OCI-LY3 (cell line): ENCODE measurements at regions not wholly inside any gene's neighbourhood (a gene's known extent, or its start where the extent isn't known, plus 50 kb on each side); places are given as distances from the start of the nearest gene placed in this dataset.

ENCODE experiments used
- H2AFZ ChIP-seq: fragments of 200-600, 300-600 bp; shearing (Covaris generic); 2 replicates; pipeline ENCODE4 v1.6.0; 2014; ENCODE audit warnings: antibody characterized with exemption, low read depth, low read length
- H3K27ac ChIP-seq: fragments of 200-600, 300-600 bp; sonication (generic); 2 replicates; pipeline ENCODE4 v1.5.1; 2014; ENCODE audit warnings: mild to moderate bottlenecking, low read length, moderate library complexity, mixed read lengths
- H3K27me3 ChIP-seq: fragments of 200-600, 300-600 bp; sonication (generic); 2 replicates; pipeline ENCODE4 v1.6.1; 2014; ENCODE audit warnings: low read depth, low read length, mixed read lengths
- H3K36me3 ChIP-seq: fragments of 200-600, 300-600 bp; sonication (generic); replicated peaks from 2 replicates; pipeline ENCODE3; 2014; ENCODE audit warnings: low read depth, low read length, mixed read lengths
- H3K4me1 ChIP-seq: fragments of 300-600, 200-600 bp; sonication (generic); 2 replicates; pipeline ENCODE4 v1.6.1; 2014; ENCODE audit warnings: low read length, mixed read lengths
- H3K4me2 ChIP-seq: fragments of 200-600, 300-600 bp; sonication (generic); 2 replicates; pipeline ENCODE4 v1.6.1; 2014; ENCODE audit warnings: low read length, mixed read lengths
- H3K4me3 ChIP-seq: fragments of 300-600, 200-600 bp; sonication (generic); 2 replicates; pipeline ENCODE4 v1.5.1; 2014; ENCODE audit warnings: antibody characterized with exemption, mild to moderate bottlenecking, low read length, moderate library complexity
- H3K79me2 ChIP-seq: fragments of 300-600, 200-600 bp; shearing (Covaris generic); 2 replicates; pipeline ENCODE4 v1.6.1; 2014; ENCODE audit warnings: mild to moderate bottlenecking, low read length, mixed read lengths
- H3K9ac ChIP-seq: fragments of 300-600, 200-600 bp; shearing (Covaris generic); 2 replicates; pipeline ENCODE4 v1.6.0; 2014; ENCODE audit warnings: mild to moderate bottlenecking, low read length, moderate library complexity
- H3K9me3 ChIP-seq: fragments of 200-600, 300-600 bp; shearing (Covaris generic); 2 replicates; pipeline ENCODE4 v1.6.1; 2014; ENCODE audit warnings: low read length, mixed read lengths; ENCODE audit not compliant: insufficient read depth
- H4K20me1 ChIP-seq: fragments of 200-600, 300-600 bp; sonication (generic); 2 replicates; pipeline ENCODE4 v1.6.1; 2016; ENCODE audit warnings: low read length, mixed read lengths; ENCODE audit not compliant: insufficient read depth
- EZH2phosphoT487 ChIP-seq: fragments of 200-600 bp; shearing (Covaris generic); IDR thresholded peaks from 2 replicates; pipeline ENCODE4 v1.6.1; 2018; ENCODE audit warnings: antibody characterized with exemption, mixed run types, low read depth
- TF ChIP-seq, protein P1 (sequence below): fragments of 200-600, 300-600 bp; sonication (generic); IDR thresholded peaks from 2 replicates; pipeline ENCODE4 v1.5.1; 2014; ENCODE audit warnings: antibody characterized with exemption, low read length, low read depth

DNA sequence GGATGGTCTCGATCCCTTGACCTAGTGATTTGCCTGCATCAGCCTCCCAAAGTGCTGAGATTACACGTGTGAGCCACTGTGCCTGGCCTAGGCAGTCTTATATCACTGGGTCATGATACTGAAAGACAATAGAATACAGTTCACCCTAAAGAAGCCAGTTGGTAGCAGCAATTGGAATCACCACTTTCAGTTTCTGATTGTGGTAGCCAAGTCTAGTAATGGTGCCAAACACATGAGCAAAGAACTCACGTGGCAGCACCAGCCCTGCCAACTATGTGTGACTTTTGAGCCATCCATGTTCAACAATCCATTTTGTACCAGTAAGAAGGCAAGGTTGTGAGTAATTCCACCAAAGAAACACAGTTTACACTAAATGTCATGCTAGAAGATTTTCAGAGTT, 548.4 kb downstream of the KLHL13 start:
- no peak overlapping the region for H2AFZ ChIP-seq
- no peak overlapping the region for H3K9ac ChIP-seq

DNA sequence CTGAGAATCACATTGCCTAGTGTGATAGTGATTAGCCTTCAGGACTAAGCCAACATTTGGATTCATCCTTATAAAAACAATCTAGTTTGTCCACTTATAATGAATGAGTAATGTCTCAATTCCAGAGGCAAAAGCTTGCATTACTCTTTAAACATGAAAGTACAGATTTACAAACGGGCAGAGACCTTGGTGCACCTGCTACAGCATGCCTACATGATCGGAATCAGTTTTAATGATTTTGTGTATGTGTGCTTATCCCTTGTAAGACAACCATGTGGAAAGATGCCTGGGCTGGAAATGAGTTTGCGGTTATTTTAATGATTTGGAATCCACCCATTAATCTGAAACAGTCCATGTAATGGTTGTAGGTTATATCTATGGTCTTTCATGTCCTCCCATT, 572.7 kb downstream of the KLHL13 start:
- H3K4me2 ChIP-seq, result no peak overlapping the region
- TF ChIP-seq EZH2phosphoT487, result no peak
- TF ChIP-seq, protein P1, sequence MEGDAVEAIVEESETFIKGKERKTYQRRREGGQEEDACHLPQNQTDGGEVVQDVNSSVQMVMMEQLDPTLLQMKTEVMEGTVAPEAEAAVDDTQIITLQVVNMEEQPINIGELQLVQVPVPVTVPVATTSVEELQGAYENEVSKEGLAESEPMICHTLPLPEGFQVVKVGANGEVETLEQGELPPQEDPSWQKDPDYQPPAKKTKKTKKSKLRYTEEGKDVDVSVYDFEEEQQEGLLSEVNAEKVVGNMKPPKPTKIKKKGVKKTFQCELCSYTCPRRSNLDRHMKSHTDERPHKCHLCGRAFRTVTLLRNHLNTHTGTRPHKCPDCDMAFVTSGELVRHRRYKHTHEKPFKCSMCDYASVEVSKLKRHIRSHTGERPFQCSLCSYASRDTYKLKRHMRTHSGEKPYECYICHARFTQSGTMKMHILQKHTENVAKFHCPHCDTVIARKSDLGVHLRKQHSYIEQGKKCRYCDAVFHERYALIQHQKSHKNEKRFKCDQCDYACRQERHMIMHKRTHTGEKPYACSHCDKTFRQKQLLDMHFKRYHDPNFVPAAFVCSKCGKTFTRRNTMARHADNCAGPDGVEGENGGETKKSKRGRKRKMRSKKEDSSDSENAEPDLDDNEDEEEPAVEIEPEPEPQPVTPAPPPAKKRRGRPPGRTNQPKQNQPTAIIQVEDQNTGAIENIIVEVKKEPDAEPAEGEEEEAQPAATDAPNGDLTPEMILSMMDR, result no peak
- no peak overlapping the region for H2AFZ ChIP-seq
- H4K20me1 ChIP-seq, result no peaks in the 10 kb centered on the region
- H3K27me3 ChIP-seq, result no peaks in the 10 kb centered on the region
- H3K4me1 ChIP-seq, result no peaks in the 10 kb centered on the region
- H3K79me2 ChIP-seq, result no peaks in the 10 kb centered on the region
- H3K4me3 ChIP-seq, result no peak overlapping the region
- H3K9me3 ChIP-seq, result no peaks in the 10 kb centered on the region
- H3K9ac ChIP-seq, result no peak overlapping the region
- H3K36me3 ChIP-seq, result no peaks in the 10 kb centered on the region
- no peak overlapping the region for H3K27ac ChIP-seq

More for the DNA sequence above, 548.4 kb downstream of the KLHL13 start:
- Histone ChIP-seq H3K9me3 (no peaks in the 10 kb centered on the region), H3K36me3 (no peaks in the 10 kb centered on the region), H3K27me3 (no peaks in the 10 kb centered on the region), H4K20me1 (no peaks in the 10 kb centered on the region), H3K27ac (no peak overlapping the region), H3K4me3 (no peak overlapping the region), H3K4me2 (no peak overlapping the region), H3K4me1 (peaks cover 6% of the 10 kb centered on the region), H3K79me2 (no peaks in the 10 kb centered on the region)
- no peak for TF ChIP-seq EZH2phosphoT487
- TF ChIP-seq, protein P1, result no peak

DNA sequence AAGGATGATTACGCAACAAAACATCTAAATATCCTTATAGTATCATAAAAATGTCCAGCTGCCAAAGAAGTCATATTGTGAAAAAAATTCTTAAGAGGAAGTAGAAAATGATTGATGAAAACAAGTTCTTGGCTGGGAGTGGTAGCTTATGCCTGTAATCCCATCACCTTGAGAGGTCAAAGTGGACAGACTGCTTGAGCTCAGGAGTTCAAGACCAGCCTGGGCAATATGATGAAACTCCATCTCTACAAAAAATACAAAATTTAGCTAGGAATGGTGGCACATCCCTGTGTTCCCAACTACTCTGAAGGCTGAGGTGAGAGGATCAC, 577.6 kb downstream of the KLHL13 start:
- Histone ChIP-seq H2AFZ (no peak overlapping the region), H3K27ac (no peak overlapping the region), H3K9me3 (no peaks in the 10 kb centered on the region), H3K36me3 (no peaks in the 10 kb centered on the region), H3K4me2 (no peak overlapping the region), H3K79me2 (no peaks in the 10 kb centered on the region), H4K20me1 (no peaks in the 10 kb centered on the region), H3K27me3 (no peaks in the 10 kb centered on the region), H3K4me1 (peaks cover 7% of the 10 kb centered on the region), H3K4me3 (no peak overlapping the region), H3K9ac (no peak overlapping the region)
- no peak for TF ChIP-seq EZH2phosphoT487
- TF ChIP-seq, protein P1, result no peak

DNA sequence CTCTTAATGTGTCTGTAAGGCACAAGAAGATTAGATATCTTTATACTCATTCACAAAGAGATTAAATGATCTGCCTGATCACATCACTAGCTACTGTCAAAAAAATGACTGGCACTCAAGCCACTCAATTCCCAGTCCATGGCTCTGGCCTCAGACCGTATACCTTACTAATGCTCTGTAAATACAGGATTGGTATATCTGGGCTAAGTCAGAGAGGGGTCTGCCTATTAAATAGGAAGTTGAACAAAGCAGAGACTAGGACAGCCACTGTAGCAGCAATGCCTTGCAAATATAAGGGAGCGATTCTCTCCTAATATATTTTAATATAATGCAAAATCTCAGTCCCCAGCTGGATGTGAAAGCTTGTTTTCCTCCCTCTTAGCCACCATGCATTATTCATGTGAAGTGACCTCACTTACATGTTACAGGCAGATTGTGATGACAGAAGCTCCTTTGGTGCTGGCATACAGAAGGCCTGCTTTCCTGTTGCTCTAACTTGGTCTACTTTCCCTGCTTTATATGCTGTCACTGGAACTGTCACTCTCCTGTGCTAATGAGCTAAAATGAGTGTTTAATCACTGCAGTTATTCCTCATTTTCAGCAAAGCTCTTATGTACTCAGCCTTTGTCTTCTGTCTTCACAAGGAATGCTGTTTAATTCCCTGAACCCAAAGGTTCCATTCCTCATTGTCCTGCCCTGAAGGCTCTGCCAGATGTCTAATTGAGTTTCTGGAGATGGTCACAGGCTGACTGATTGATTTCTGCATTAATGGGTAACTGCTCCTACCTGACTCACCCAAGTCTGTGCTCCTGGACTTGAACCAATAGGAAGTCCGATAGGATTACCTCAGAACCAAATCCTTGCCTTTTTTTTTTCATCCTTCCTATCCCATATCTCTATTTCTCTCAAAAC, 578.2 kb downstream of the KLHL13 start:
- H3K36me3 ChIP-seq, result no peaks in the 10 kb centered on the region
- H3K27me3 ChIP-seq, result no peaks in the 10 kb centered on the region
- H3K4me2 ChIP-seq, result no peak overlapping the region
- no peak overlapping the region for H2AFZ ChIP-seq
- H3K4me1 ChIP-seq, result peaks cover 7% of the 10 kb centered on the region
- no peaks in the 10 kb centered on the region for H3K9me3 ChIP-seq
- H3K27ac ChIP-seq, result no peak overlapping the region
- no peaks in the 10 kb centered on the region for H3K79me2 ChIP-seq
- H4K20me1 ChIP-seq, result no peaks in the 10 kb centered on the region
- H3K4me3 ChIP-seq, result no peak overlapping the region
- TF ChIP-seq EZH2phosphoT487, result no peak
- no peak overlapping the region for H3K9ac ChIP-seq
